CD4-positive, alpha-beta T cell treated with Interleukin-15 for 4 hours (primary cell): ENCODE measurements at regions not wholly inside any gene's neighbourhood (a gene's known extent, or its start where the extent isn't known, plus 50 kb on each side); places are given as distances from the start of the nearest gene placed in this dataset.
"Not testable (repeated sequence)": the region's sequence is repeated elsewhere in the genome, so short reads cannot be mapped to it uniquely, and the experiment has no call there.

Experiments
- DNase-seq: peaks from one replicate; pipeline ENCODE4 v3.0.0-alpha.2; 2020; ENCODE audit warnings: low spot score

DNA sequence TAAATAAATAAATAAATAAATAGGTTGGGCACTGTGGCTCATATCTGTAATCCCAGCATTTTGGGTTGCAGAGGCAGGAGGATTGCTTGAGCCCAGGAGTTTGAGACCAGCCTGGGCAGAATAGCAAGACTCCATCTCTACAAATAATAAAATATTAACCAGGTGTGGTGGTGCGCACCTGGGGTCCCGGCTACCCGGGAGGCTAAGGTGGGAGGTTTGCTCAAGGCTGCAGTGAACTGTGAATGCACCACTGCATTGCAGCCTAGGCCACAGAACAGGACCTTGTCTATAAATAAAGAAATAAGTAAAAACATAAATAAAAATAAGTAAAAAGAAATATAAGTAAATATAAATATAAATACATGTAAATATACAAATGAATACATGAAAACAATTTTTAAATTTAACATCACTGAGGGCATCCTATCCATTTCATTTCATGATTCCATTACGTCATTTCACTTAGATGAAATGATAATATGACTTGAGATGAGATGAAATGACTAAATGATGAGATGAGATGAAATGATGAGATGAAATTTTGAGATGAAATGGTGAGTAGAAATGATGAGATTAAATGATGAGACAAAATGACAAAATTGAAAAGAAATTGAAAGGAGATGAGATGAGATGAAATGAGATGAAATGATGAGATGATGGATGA, 233.4 kb downstream of the GOLGA6L6 start:
- not testable (repeated sequence) for DNase-seq

DNA sequence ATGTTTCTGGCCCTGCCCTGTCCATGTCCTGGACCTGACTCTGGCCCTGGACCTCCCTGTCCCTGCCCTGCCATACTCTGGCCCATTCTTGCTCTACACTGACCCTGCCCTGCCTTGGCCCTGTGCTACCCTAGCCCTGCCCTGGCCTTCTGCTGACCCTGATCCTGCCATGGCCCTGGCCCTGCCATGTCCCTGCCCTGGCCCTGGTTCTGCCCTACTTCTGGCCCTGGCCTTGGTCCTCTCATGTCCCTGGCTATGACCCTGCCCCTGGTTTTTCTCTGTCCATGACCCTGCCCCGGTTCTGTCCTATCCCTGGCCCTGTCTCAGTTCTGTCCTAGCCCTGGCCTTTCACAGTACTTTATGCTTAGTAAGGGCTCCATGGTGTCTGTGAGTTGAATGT, 234.5 kb downstream of the GOLGA6L6 start:
- DNase-seq = not testable (repeated sequence)

DNA sequence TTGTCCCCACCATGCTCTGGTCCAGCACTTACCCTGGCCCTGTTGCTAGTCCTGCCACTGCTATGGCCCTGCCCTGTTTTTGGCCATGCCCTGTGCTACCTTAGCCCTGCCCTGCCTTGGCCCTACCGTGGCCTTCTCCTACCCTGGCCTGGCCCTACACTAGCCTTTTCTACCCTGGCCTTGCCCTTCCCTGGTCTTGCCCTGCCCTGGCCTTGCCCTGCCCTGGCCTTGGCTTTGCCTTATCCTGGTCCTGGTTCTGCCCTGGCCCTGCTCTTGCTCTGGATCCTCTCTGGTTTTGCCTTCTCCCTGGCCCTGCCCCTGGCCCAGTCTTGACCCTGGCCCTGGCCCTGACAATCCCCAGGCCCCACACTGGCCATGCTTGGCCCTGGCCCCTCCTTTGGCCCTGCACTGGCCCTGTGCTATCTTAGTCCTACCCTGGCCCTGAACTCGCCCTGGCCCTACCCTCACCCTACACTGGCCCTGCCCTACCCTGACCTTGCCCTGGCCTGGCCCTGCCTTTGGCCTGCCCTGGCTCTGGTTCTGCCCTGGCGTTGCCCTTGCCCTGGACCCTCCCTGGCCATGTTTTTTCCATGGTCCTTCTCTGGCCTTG, 235.0 kb downstream of the GOLGA6L6 start:
- DNase-seq = not testable (repeated sequence)

DNA sequence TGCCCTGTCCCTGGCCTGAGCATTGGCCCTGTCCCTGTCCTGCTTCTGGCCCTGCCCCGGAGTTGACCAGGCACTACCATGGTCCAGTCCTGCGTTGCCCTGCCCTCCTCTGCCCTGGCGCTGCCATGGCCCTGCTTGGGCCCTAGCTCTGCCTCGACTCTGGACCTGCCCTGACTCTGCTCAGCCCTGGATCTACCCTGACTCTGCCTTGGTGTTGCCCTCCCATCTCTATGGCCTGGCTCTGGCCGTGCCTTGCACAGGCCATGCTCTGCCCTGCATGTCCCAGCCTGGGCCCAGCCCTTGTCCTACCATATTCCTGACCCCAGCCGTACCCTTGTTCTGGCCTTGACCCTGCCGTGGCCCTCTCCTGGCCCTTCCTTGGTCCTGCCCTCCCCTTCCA, 235.7 kb downstream of the GOLGA6L6 start:
- not testable (repeated sequence) for DNase-seq

DNA sequence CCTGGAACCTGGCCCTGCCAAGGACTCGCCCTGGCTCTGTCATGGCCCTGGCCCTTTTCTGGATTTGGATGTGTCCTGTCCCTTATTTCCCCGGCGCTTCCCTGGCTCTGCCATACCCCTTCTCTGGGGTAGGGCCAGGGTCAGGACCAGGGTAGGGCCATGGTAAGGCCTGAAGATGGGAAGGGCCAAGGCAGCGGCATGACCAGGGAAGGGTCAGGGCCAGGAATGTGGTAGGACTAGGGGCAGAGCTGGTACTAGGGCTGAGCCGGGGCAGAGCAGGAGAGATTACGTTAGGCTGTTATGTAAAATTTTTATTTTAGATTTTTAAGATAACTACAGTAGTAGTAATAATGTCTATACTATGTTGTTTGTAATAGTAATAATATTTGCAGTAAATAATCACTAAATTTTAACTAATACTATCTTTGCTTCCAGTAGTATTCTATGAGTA, 236.6 kb downstream of the GOLGA6L6 start:
- DNase-seq = not testable (repeated sequence)

DNA sequence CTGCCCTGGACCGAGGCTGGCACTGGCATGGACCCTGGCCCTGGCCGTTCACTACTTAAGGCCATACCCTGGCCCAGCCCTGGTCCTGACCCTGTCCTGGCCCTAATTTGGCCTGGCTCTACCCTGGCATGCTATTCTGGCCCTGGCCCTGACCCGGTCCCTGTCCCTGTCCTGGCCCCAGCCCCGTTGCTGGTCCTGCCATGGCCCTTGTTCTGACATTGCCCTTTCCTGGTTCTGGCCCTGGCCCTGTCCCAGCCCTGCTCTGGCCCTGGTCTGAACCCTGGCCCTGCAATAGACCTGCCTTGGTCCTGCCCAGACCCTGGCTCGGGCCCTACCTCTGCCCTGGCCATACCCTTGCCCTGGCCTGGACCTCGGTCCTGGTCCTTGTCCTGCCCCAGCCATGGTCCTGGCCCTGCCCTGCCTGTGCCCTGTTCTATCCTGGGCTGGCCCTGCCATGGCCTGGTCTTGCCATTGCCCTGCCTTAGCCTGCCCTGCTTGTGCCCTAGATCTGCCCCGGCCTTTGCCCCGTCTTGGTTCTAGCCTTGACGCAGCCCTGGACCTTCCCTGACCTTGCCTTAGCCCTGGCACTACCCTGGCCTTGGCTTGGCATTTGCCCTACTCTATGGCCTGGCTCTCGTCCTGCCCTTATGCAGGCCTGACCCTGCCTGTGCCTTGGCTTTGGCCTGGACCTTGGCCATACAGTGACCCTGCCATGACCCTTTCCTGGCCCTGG, 237.2 kb downstream of the GOLGA6L6 start:
- not testable (repeated sequence) for DNase-seq

DNA sequence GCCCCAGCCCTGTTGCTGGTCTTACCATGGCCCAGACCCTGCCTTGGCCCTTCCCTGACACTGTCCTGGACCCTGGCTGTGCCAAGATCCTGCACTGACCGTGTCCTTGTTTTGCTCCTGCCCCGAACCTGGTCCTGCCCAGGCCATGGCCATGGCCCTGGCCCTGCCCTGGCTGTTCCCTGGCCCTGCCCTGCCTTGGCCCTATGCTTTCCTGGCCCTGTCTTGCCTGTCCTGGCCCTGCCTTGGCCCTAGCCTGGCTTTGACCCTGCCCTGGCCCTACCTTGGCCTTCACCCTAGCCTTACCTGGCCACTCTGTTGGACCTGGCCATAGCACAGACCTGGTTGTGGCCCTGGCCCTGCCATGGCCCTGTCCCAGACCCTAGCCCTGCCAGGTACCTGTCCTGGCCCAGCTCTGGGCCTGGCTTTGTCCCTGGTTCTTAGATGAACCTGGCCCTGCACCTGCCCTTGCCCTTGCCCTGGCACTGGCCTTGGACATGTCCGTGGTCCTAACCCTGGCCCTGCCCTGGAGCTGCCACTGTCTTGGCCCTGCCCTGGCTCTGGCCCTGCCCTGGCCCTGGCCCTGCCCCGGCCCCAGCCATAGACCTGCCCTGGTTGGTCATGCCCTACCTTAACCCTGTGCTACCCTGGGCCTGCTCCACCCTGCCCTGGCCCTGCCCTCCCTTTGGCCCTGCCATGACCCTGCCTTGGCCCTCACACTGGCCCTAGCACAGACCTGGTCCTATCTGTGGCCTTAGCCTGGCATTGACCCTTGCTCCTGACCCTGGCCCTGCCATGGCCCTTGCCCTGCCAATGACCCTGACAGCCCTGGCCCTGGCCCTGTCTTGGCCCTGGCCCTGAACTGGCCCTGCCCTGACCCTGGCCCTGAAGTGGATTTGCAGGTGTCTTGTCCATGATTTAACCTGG, 238.1 kb downstream of the GOLGA6L6 start:
- DNase-seq = not testable (repeated sequence)

DNA sequence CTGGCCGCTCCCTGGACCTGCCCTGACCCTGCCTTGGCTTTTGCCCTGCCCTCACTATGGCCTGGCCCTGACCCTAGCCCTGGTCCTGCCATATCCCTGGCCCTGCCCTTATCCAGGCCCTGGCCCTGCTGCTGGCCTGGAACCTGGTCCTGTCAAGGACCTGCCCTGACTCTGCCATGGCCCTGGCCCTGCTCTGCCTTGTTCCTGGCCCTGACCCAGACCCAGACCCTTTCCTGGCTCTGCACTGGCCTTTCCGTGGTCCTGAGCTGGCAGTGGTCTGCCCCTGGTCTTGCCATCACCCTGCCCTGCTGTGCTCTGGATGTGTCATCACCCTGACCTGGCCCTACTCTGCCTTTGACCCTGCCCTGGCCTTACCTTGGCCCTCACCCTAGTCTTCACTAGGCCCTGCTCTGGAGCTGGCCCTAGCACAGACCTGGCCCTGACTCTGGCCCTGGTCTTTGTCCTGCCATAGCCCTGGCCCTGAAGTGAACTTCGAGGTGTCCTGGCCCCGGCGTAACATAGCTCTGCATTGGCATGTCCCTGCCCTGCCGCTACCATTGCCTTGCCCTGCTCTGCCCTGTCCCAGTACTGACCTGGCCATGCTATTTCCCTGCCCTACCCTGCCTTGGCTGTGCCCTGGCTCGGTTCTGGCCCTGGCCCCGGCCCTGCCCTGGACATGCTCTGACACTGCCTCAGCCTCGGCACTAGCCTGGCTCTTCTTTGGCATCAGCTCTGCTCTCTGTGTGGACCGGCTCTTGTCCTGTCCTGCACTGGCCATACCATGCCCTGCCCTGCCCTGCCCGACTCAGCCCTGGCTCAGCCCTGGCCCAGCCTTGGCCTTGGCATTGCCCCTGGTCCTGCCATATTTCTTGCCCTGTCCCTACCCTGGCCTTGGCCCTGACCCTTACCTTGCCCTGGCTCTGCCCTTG, 239.2 kb downstream of the GOLGA6L6 start:
- not testable (repeated sequence) for DNase-seq

DNA sequence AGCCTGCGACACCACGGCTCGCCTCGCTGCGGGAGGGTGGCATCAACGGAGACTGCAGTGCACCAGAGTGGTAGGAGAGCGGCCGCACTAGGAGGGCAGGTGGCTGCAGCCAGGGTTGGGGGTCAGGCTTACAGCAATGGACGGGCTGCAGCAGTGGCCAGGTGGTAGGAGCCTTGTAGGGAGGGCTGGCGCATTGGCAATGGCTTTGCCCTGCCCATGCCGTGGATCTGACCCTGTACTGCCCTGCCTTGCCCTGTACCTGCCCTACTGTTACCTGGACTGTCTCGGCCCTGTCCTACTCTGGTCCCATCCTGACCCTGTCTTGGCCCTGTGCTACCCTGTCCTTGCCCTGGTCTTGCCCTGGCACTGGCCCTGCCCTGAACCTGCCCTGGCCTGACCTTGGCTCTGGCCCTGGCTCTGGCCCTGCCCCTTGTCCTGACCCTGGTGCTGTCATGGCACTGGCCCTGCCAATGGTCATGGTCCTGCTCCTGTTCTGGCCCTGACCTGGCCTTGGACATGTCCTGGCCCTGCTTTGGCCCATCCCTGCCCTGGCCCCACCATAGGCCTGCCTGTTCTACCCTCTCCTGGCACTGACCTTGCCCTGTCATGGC, 240.0 kb downstream of the GOLGA6L6 start:
- DNase-seq = not testable (repeated sequence)

DNA sequence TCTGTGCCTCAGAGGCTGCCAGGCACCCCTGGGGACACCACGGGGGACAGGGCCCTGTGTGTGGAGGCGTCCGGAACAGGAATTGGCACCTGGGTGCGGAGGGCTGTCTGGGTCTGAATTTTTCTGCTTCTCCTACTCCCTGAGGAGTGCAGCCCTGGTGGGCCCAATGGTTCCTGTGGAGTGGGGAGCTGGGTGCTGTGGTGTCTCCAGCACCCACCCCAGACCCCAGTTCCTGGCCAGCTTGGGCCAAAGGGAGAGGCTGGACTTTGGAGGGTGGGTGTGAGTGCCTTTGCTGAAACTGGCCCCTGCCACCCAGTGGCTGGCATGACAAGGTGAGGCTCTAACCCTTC, 240.6 kb downstream of the GOLGA6L6 start:
- not testable (repeated sequence) for DNase-seq

DNA sequence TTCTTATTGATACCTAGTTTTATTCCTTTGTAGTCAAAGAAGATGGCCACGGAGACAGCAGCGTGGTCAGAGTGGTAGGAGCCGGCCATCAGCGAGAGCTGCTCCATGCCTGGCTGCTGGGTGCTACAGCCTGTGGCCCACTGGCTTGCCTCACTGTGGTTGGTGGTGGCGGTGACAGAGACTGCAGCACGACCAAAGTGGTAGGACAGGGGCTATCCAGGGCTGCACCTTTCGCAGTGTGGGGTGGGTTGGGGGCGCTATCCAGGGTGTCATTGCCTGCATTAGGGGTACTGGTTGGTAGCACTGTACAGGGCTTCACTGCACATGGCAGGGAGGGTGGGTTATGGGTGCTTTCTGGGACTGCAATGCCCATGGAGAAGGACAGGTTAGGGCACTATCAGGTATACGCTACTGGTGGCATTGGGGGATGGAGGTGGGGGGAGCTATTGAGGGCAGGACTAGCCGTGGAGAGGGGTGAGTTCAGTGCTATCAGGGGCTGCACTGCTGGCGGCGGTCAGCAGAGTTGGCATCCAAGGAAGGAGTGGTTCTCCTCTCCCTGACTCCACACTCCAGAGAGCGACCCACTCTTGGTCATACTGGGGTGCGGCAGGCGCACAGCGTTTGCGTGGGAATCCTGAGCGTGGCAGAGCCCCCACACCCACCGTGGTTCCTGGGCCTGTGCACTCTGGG, 241.1 kb downstream of the GOLGA6L6 start:
- not testable (repeated sequence) for DNase-seq

DNA sequence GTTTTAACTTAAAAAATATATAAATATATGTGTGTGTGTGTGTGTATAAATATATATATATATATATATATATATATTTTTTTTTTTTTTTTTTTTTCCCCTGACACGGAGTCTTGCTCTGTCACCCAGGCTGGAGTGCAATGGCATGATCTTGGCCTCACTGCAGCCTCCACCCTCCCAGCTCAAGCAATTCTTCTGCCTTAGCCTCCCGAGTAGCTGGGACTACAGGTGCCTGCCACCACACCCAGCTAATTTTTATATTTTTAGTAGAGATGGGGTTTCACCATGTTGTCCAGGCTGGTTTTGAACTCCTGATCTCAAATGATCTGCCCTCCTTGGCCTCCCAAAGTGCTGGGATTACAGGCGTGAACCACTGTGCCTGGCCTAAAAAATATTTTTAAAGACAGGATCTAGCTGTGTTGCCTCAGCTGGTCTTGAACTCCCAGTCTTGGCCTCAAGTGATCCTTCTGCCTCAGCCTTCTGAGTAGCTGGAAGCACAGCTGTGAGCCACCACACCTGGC, 243.9 kb downstream of the GOLGA6L6 start:
- not testable (repeated sequence) for DNase-seq

DNA sequence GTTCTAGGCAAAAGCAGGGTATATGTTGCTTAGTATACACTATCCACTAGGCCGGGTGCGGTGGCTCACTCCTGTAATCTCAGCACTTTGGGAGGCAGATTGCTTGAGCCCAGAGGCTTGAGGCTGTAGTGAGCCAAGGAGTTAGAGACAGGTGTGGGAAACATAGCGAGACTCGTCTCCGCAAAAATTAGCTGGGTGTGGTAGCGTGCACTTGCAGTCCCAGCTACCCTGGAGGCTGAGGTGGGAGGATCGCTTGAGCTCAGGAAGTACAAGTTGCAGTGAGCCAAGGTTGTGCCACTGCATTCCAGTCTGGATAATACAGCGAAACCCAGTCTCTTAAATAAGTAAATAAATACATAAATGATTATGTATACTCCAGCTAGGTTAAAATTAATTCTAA, 245.3 kb downstream of the GOLGA6L6 start:
- DNase-seq = not testable (repeated sequence)

DNA sequence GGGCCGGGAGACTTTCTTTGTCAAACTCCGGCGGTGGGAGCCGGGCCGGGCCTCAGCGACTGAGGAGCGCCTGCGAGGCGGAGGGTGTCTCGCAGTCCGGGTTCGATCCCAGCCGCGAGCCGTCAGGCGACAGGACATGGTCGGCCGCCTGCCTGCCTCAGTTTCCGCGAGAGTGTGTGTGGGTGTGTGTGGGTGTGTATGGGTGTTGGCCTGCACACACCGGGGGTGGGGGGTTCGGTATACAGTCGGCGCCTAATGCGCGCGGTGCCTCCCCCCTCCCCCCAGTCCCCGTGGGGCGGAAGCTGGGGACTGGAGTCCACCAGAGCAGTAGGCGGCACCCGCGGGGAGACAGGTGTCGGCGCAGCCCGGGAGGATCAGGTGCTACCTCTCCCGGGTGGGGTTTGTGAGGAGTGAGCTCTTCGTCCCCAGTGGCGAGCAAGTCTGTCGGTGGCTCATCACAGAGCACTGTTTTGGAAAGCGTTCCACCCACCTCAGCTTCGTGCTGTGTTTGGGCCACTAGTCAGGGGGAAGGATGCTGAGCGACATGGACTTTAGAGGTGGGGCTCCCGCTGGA, 246.3 kb downstream of the GOLGA6L6 start:
- no peak for DNase-seq

DNA sequence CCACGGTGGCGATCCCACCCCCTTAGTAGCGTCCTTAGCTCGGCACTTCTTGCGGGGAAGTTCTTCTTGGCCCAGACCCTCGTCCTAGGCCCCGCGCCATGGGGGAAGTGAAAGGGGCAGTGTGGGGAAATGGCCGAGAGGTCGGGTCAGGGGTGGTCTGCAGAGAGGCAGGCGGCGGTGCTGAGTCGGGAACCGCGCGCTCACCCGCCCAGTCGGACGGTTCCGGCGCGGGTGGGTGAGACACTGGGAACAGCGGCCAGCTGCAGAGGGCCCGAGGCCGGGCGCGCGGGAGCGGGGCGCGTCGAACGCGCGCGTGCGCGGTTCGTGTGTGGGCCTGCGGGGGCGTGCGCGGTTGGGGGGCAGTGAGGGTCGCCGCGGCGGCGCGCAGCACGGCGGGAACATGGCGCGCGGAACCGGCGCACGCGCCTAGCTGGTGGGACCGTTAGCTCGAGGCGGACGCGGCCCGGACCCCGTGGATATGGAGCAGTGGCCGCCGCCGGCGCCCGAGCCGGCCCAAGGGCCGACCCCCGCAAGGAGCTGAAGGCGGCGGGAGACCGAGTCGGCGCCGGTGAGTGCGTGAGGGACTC, 246.9 kb downstream of the GOLGA6L6 start:
- DNase-seq = no peak

DNA sequence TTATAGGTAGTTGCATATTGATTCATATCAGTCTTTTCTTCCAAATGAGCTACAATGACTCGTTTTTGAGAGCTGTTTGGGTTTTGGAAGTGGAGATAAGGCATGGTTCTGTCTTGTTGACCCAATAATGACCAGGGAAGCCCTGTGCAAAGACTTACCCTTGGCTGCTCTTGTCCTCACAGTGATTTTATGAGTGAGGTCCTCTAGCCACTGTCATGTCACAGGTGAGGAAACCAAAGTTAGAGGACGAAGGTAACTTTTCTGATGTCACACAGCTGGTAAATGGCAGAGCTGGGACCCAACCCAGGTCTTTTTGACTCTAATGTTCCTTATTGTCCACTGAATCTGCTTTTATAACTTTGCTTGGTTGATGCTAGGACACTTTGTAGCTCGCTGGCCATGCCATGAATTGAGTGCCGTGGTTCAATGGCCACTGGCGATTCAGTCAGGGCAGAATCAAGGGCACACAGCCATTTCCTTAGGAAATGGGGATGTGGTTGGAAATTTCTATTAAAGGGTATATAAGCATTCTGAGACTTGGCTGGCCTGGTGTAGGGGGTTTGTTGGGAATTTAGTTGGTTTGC, 249.1 kb downstream of the GOLGA6L6 start:
- not testable (repeated sequence) for DNase-seq

DNA sequence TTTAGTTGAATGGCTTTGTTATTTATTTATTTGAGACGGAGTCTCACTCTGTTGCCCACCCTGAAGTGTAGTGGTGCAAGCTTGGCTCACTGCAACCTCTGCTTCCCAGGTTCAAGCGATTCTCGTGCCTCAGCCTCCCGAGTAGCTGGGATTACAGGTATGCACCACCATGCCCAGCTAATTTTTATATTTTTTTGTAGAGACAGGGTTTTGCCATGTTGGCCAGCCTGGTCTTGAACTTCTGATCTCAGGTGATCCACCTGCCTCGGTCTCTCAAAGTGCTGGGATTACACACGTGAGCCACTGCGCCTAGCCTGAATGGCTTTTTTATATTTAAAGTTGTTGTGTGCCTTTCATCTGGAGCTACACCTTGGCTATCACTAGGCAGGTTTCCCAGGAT, 250.0 kb downstream of the GOLGA6L6 start:
- DNase-seq = not testable (repeated sequence)

DNA sequence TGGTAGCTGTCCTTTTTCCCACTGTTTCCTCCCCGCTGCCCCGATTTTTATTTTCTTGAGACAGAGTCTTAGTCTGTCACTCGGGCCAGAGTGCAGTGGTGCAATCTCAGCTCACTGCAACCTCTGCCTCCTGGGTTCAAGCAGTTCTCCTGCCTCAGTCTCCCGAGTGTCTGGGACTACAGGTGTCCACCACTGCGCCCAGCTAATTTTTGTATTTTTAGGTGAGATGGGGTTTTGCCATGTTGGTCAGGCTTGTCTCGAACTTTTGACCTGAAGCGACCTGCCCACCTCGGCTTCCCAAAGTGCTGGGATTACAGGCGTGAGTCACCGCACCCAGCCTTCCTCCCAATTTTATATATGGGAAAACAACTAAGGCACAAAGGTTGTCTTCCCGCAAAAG, 251.0 kb downstream of the GOLGA6L6 start:
- DNase-seq = not testable (repeated sequence)
